ENCODE measurements at regions not wholly inside any gene's neighbourhood (a gene's known extent, or its start where the extent isn't known, plus 50 kb on each side); places are given as distances from the start of the nearest gene placed in this dataset.

DNA sequence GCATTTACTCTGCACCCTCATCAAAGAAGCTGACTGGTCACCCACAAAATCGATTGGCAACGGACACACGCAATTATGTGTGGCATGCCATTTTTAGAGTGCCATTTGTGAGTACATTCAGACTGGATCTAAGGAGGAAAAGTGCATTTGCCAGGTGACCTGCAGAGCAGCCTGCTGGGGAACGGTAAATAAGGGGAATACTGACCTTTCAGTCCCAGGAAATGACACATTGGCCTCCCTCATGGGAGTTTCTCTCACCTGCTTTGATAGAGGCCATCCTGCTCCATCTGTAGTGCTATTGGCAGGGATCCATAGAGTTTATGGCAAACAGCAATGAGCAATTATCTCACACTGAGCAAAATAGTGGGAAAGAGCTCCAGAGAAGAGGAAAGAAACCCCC lies 127.8 kb downstream of the DDX53 start:
- TF ChIP-seq, protein P1, sequence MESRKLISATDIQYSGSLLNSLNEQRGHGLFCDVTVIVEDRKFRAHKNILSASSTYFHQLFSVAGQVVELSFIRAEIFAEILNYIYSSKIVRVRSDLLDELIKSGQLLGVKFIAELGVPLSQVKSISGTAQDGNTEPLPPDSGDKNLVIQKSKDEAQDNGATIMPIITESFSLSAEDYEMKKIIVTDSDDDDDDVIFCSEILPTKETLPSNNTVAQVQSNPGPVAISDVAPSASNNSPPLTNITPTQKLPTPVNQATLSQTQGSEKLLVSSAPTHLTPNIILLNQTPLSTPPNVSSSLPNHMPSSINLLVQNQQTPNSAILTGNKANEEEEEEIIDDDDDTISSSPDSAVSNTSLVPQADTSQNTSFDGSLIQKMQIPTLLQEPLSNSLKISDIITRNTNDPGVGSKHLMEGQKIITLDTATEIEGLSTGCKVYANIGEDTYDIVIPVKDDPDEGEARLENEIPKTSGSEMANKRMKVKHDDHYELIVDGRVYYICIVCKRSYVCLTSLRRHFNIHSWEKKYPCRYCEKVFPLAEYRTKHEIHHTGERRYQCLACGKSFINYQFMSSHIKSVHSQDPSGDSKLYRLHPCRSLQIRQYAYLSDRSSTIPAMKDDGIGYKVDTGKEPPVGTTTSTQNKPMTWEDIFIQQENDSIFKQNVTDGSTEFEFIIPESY (CRISPR knock-in tag; IDR thresholded peaks at IDR 0.05), result no peak
- TF ChIP-seq CERS6 (CRISPR knock-in tag; IDR thresholded peaks at IDR 0.05), result no peak
- no peak for TF ChIP-seq NR2F1 (CRISPR knock-in tag; IDR thresholded peaks at IDR 0.05)
- TF ChIP-seq, protein P2, sequence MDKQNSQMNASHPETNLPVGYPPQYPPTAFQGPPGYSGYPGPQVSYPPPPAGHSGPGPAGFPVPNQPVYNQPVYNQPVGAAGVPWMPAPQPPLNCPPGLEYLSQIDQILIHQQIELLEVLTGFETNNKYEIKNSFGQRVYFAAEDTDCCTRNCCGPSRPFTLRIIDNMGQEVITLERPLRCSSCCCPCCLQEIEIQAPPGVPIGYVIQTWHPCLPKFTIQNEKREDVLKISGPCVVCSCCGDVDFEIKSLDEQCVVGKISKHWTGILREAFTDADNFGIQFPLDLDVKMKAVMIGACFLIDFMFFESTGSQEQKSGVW (CRISPR knock-in tag; IDR thresholded peaks at IDR 0.05; ENCODE audit: borderline replicate concordance), result no peak
